ENCODE measurements at regions not wholly inside any gene's neighbourhood (a gene's known extent, or its start where the extent isn't known, plus 50 kb on each side); places are given as distances from the start of the nearest gene placed in this dataset.

- no peak overlapping the region for H3K4me3 ChIP-seq (replicated peaks; ENCODE audit: insufficient read depth, low read length)
- H3K27me3 ChIP-seq (ENCODE audit: insufficient read depth, poor library complexity, severe bottlenecking), result no peaks in the 10 kb centered on the region
- H3K27ac ChIP-seq (replicated peaks), result no peak overlapping the region
- DNase-seq (ENCODE audit: low read depth in 1 of 2, low spot score in 1 of 2), result no peak
- no peak for TF ChIP-seq GABPA (IDR thresholded peaks at IDR 0.05; ENCODE audit: low read depth)
These were observed 410.1 kb downstream of the PRDM2 start for GRCh38 chr1:14110040-14110439.

- H3K27me3 ChIP-seq (ENCODE audit: insufficient read depth, poor library complexity, severe bottlenecking), result no peaks in the 10 kb centered on the region
- no peak overlapping the region for H3K4me3 ChIP-seq (replicated peaks; ENCODE audit: insufficient read depth, low read length)
- no peak for DNase-seq (ENCODE audit: low read depth in 1 of 2, low spot score in 1 of 2)
- TF ChIP-seq POLR2AphosphoS5 (IDR thresholded peaks at IDR 0.05; ENCODE audit: low read depth) (no peak), REST (IDR thresholded peaks at IDR 0.05; ENCODE audit: insufficient replicate concordance, low read depth) (no peak), SPI1 (IDR thresholded peaks at IDR 0.05; ENCODE audit: borderline replicate concordance, low read depth) (no peak), CTCF (IDR thresholded peaks at IDR 0.05; ENCODE audit: insufficient read depth, low read length) (no peak), GABPA (IDR thresholded peaks at IDR 0.05; ENCODE audit: low read depth) (no peak)
- H3K27ac ChIP-seq (replicated peaks), result no peak overlapping the region
These were observed 411.1 kb downstream of the PRDM2 start for GRCh38 chr1:14111121-14111520.

- no peak overlapping the region for H3K4me3 ChIP-seq (replicated peaks; ENCODE audit: insufficient read depth, low read length)
- DNase-seq (ENCODE audit: low read depth in 1 of 2, low spot score in 1 of 2), result no peak
- no peak for TF ChIP-seq CTCF (IDR thresholded peaks at IDR 0.05; ENCODE audit: insufficient read depth, low read length)
- TF ChIP-seq GABPA (IDR thresholded peaks at IDR 0.05; ENCODE audit: low read depth), result no peak
- no peak for TF ChIP-seq POLR2AphosphoS5 (IDR thresholded peaks at IDR 0.05; ENCODE audit: low read depth)
- no peak for TF ChIP-seq REST (IDR thresholded peaks at IDR 0.05; ENCODE audit: insufficient replicate concordance, low read depth)
- TF ChIP-seq SPI1 (IDR thresholded peaks at IDR 0.05; ENCODE audit: borderline replicate concordance, low read depth), result no peak
- H3K27me3 ChIP-seq (ENCODE audit: insufficient read depth, poor library complexity, severe bottlenecking), result no peaks in the 10 kb centered on the region
- no peak overlapping the region for H3K27ac ChIP-seq (replicated peaks)
These were observed 412.6 kb downstream of the PRDM2 start for GRCh38 chr1:14112613-14113012.

GRCh38 chr1:14113271-14113670 lies 413.3 kb downstream of the PRDM2 start:
- TF ChIP-seq POLR2AphosphoS5 (IDR thresholded peaks at IDR 0.05; ENCODE audit: low read depth) (no peak), GABPA (IDR thresholded peaks at IDR 0.05; ENCODE audit: low read depth) (no peak), SPI1 (IDR thresholded peaks at IDR 0.05; ENCODE audit: borderline replicate concordance, low read depth) (no peak), CTCF (IDR thresholded peaks at IDR 0.05; ENCODE audit: insufficient read depth, low read length) (no peak), REST (IDR thresholded peaks at IDR 0.05; ENCODE audit: insufficient replicate concordance, low read depth) (no peak)
- Histone ChIP-seq H3K4me3 (replicated peaks; ENCODE audit: insufficient read depth, low read length) (no peak overlapping the region), H3K27ac (replicated peaks) (no peak overlapping the region), H3K27me3 (ENCODE audit: insufficient read depth, poor library complexity, severe bottlenecking) (no peaks in the 10 kb centered on the region)
- DNase-seq (ENCODE audit: low read depth in 1 of 2, low spot score in 1 of 2), result no peak
